Right lobe of liver (tissue), 6 donors: ENCODE measurements at regions not wholly inside any gene's neighbourhood (a gene's known extent, or its start where the extent isn't known, plus 50 kb on each side); places are given as distances from the start of the nearest gene placed in this dataset.
A peak's percentile ranks its signal among the peaks of the same experiment; 100 is the strongest.

Source experiments
- ATAC-seq, 4 donors: fragments of 200-7000 bp; cut with Tn5 transposase; one replicate each; pipeline ENCODE4 v1.9.1; 2020; ENCODE audit warnings: mild to moderate bottlenecking in 4 of 4, moderate library complexity in 4 of 4
- DNase-seq, 3 donors: peaks; one replicate each; pipeline ENCODE4 v3.0.0-alpha.2; 2020
- H3K27ac ChIP-seq, 3 donors: fragments of 200-600 bp; one replicate each; pipeline ENCODE4 v1.8.0; 2022
- H3K27me3 ChIP-seq, 2 donors: fragments of 200-600 bp; one replicate each; pipeline ENCODE4 v1.8.0; 2022
- H3K36me3 ChIP-seq, 4 donors: fragments of 200-600 bp; sonication (generic) in 1 of 4; one replicate each; pipeline versions ENCODE4 v1.5.1 to v1.8.0; 2017 to 2022; ENCODE audit warnings: control low read depth in 1 of 4
- H3K4me1 ChIP-seq, 4 donors: fragments of 200-600 bp; sonication (generic) in 1 of 4; one replicate each; pipeline versions ENCODE4 v1.5.1 to v1.8.0; 2017 to 2022; ENCODE audit warnings: control low read depth in 1 of 4
- H3K4me3 ChIP-seq, 3 donors: fragments of 200-600 bp; one replicate each; pipeline ENCODE4 v1.8.0; 2022
- H3K9me3 ChIP-seq, 4 donors: fragments of 200-600 bp; sonication (generic) in 1 of 4; one replicate each; pipeline versions ENCODE4 v1.5.1 to v1.8.0; 2017 to 2022; ENCODE audit warnings: control low read depth in 1 of 4
- POLR2A ChIP-seq: fragments of 450-650 bp; IDR thresholded peaks from one replicate; pipeline ENCODE4 v1.6.1; 2017; ENCODE audit warnings: antibody characterized with exemption, mild to moderate bottlenecking
- WGBS: methylation state at CpG from one replicate; pipeline ENCODE4 v1.1.6; 2018; ENCODE audit warnings: low coverage, low lambda C conversion rate; ENCODE audit not compliant: insufficient coverage; ENCODE audit errors: missing lambda C conversion rate; 5-methylcytosine and 5-hydroxymethylcytosine counted together
- intact Hi-C, 2 donors: fragments of 100-400 bp; cut with DNase I; formaldehyde crosslinking; loops; one replicate each; pipeline versions ENCODE4 v1.11.2 to v1.14.1; 2022
- TF ChIP-seq, protein P1 (sequence below), 4 donors: fragments of 200-600 bp in 3 of 4; fragments of 450-650 bp in 1 of 4; IDR thresholded peaks; one replicate each; pipeline versions ENCODE4 v1.5.1 to v1.8.0; 2016 to 2022; ENCODE audit warnings: antibody characterized with exemption in 4 of 4, mild to moderate bottlenecking in 2 of 4
- donor health status: DM: no; HTN: yes; CAD: no.
- donor health status: DM: no; HTN: no; CAD: no.
- donor health status: DM: no; HTN: no; CAD: no.
- donor health status: DM: no; HTN: yes; CAD: no.
- donor health status: DM: no; HTN: yes; CAD: no.

DNA sequence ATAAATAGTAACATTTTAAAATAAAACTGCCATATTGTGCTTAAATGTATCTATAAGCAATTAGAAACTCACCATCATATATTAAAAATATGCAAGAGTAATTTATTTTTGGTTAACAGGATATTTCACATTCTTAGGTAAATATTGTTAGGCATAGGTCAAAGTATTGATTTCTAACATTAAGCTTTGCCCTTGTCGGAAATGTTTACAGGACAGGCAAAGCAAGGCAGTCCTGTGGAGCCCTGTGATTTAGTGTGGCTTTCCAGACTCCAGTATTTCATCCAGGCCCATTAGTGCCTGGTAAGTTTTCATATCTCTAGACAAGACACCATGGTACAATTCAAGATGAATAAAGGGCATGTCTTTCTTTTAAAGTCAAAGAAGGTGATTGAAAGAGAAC lies 114.9 kb upstream of the LARGE1 start:
- TF ChIP-seq, protein P1, sequence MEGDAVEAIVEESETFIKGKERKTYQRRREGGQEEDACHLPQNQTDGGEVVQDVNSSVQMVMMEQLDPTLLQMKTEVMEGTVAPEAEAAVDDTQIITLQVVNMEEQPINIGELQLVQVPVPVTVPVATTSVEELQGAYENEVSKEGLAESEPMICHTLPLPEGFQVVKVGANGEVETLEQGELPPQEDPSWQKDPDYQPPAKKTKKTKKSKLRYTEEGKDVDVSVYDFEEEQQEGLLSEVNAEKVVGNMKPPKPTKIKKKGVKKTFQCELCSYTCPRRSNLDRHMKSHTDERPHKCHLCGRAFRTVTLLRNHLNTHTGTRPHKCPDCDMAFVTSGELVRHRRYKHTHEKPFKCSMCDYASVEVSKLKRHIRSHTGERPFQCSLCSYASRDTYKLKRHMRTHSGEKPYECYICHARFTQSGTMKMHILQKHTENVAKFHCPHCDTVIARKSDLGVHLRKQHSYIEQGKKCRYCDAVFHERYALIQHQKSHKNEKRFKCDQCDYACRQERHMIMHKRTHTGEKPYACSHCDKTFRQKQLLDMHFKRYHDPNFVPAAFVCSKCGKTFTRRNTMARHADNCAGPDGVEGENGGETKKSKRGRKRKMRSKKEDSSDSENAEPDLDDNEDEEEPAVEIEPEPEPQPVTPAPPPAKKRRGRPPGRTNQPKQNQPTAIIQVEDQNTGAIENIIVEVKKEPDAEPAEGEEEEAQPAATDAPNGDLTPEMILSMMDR (IDR thresholded peaks at IDR 0.05): no peak
- TF ChIP-seq POLR2A: no peak
- intact Hi-C loops: no loop called here
- Histone ChIP-seq H3K36me3 (no peaks in the 10 kb centered on the region), H3K27ac (no peak overlapping the region), H3K4me1 (no peaks in the 10 kb centered on the region), H3K9me3 (no peaks in the 10 kb centered on the region), H3K27me3 (no peaks in the 10 kb centered on the region), H3K4me3 (no peak overlapping the region)
- DNase-seq (no peak), ATAC-seq (peak; percentile 78 to 84 (median 79))
- 27% methylated on average over 1 of the region's 1 CpG for WGBS

DNA sequence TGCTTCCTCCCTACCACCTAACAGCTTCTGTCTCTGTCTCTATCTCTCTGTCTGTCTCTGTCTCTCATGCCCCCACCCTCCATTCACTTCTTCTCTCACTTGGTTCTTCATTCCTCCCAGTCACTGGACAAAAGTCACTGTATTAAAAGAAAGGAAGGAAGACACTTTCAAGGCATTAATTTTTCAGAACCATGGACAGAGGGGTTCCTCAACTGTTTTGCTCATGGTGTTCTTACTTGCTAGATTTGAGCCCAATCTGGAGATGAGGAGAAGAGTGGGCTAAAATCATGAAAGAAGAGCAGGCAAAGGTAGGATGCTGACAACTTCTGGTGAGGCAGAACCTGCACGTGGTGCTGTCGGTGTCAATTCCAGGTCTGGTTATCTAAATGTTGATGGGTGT lies 116.7 kb upstream of the LARGE1 start:
- DNase-seq (no peak), ATAC-seq (no peak)
- Histone ChIP-seq H3K27me3 (no peaks in the 10 kb centered on the region), H3K4me3 (no peak overlapping the region), H3K4me1 (no peaks in the 10 kb centered on the region), H3K36me3 (no peaks in the 10 kb centered on the region), H3K9me3 (no peaks in the 10 kb centered on the region), H3K27ac (no peak overlapping the region)
- 43% methylated on average over 2 of the region's 2 CpGs for WGBS
- TF ChIP-seq, protein P1 (IDR thresholded peaks at IDR 0.05): no peak
- no peak for TF ChIP-seq POLR2A
- intact Hi-C loops: no loop called here

DNA sequence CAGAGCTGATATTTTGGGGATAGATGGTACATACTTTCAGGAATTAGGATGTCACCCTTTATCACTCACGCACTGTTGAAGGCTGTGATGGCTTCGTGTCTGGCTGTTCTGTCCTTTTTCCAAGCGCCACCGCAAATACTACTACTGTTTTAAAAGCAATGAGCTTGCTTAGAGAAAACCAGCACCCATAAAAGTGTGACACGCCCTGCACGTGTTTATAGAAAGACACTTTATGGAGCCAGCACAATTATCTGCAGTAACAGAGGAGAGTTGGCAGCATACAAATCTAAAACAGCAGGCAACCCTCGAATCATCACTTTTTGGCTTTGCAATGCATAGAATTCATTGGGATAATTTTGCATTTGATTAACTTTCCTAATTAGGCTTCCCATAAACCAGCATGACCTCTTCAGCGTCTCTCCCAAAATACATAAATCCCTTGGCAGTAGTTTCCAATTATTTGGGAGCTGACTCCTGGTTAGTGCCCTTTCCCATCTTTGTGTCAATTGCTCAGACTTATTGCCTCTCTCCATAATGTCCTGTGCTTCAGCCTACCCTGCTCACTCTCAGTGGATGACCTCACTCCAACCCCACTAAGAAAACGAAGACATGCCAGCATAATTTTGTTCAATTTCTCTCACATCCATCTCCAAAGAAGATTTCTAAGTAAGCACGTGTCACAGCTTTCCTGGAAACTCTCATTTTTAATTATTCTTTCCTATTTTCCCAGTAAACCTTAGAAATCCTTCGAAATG lies 118.7 kb upstream of the LARGE1 start:
- no peak for ATAC-seq
- no peaks in the 10 kb centered on the region for H3K9me3 ChIP-seq
- H3K4me3 ChIP-seq: no peak overlapping the region
- no peak for DNase-seq
- H3K36me3 ChIP-seq: no peaks in the 10 kb centered on the region
- 64% methylated on average over 11 of the region's 11 CpGs for WGBS
- H3K27ac ChIP-seq: no peak overlapping the region
- H3K27me3 ChIP-seq: no peaks in the 10 kb centered on the region
- no peaks in the 10 kb centered on the region for H3K4me1 ChIP-seq
- TF ChIP-seq, protein P1 (IDR thresholded peaks at IDR 0.05): no peak
- TF ChIP-seq POLR2A: no peak
- intact Hi-C loops: no loop called here

DNA sequence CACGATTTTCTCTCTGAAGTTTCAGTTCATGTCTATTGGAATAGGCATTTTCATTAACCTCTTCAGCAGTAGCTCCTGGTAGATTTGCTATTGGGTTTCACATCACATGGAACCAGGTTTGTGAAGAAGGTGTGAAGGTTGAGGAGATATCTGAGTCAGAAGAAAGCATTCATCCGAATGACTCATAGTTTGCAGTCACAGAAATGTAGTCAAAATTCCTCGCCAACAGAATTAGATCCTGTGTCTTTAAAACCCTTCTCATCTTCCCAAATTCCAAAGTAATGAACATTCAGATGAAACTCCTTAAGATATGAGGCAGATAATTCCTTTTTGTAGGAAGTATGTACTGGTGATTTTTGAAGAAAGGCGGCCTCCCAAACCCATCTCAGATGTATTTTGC lies 125.0 kb upstream of the LARGE1 start:
- intact Hi-C loops: no loop called here
- no peaks in the 10 kb centered on the region for H3K4me1 ChIP-seq
- no peaks in the 10 kb centered on the region for H3K9me3 ChIP-seq
- TF ChIP-seq, protein P1 (IDR thresholded peaks at IDR 0.05): no peak
- TF ChIP-seq POLR2A: no peak
- DNase-seq: no peak
- H3K27me3 ChIP-seq: no peaks in the 10 kb centered on the region
- H3K36me3 ChIP-seq: no peaks in the 10 kb centered on the region
- WGBS: 61% methylated on average over 4 of the region's 4 CpGs
- ATAC-seq: no peak
- no peak overlapping the region for H3K27ac ChIP-seq
- no peak overlapping the region for H3K4me3 ChIP-seq
